Activated CD4-positive, CD25-positive, alpha-beta regulatory T cell (primary cell): ENCODE measurements at regions not wholly inside any gene's neighbourhood (a gene's known extent, or its start where the extent isn't known, plus 50 kb on each side); places are given as distances from the start of the nearest gene placed in this dataset.
"Not testable (repeated sequence)": the region's sequence is repeated elsewhere in the genome, so short reads cannot be mapped to it uniquely, and the experiment has no call there.

Experiments used
- DNase-seq, 4 experiments: peaks; one replicate each; lab custom pipeline; 2025; lab: John Stamatoyannopoulos, UW

DNA sequence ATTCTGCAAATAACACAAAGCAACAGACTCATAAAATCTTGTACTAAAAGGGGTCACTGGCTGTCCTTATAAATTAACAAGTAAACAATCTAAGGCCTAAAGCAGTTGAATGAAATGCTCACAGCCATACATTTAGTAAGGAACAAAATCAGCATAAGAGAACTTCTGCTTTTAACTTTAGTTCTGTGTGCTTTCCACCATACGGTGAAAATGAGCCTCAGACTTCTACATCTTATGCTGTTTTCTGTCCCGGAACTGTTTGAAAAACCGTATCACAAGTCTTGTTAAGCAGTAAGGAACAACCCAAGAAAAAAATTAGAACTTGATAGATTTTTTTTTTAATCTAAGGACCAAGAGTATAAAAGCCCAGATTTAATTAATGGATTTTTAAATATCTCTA lies 549.1 kb upstream of the MIR17HG start:
- no peak for DNase-seq

GRCh38 chr13:90800082-90800746 lies 547.3 kb upstream of the MIR17HG start:
- DNase-seq, result no peak

DNA sequence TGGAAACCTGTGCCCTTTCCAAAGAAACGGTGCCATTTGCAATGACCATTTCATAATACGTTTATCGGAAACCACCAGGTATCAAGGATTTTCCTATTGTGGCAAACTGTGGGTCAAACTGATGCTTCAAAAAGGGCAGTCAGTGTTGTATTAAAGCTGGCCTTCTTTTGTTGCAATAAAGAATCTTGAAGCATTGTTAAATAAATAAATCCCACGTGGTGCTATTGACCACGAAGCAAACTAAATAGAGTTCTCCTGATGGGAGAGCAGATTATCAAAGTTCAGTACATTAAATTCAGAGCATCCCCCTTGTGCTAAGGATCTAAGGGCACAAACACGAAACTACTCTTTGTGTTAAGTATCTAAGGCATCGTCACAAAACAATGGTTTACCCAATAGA lies 545.9 kb upstream of the MIR17HG start:
- no peak for DNase-seq

- no peak for DNase-seq
These were observed 544.3 kb upstream of the MIR17HG start for GRCh38 chr13:90803210-90803609.

- no peak for DNase-seq
These were observed 541.4 kb upstream of the MIR17HG start for GRCh38 chr13:90806016-90806615.

- DNase-seq, result no peak
These were observed 540.6 kb upstream of the MIR17HG start for GRCh38 chr13:90806892-90807291.

DNA sequence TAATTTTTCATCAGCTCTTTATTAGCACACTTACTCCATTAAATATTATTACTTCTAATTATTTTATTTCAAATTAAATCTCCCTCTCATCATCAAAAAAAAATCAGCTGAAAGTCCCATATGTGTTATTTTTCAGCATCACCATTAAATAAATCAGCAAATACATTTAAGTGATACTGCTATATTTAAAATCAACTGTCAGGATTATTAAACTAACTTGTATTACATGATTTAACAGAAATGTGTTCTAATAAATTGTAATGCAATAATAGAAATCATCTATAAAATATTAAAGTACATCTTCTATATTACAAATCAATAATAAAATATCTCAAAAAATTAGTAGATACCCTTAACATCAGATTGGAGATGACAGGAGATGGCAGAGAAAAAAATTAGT lies 538.6 kb upstream of the MIR17HG start:
- no peak for DNase-seq

DNA sequence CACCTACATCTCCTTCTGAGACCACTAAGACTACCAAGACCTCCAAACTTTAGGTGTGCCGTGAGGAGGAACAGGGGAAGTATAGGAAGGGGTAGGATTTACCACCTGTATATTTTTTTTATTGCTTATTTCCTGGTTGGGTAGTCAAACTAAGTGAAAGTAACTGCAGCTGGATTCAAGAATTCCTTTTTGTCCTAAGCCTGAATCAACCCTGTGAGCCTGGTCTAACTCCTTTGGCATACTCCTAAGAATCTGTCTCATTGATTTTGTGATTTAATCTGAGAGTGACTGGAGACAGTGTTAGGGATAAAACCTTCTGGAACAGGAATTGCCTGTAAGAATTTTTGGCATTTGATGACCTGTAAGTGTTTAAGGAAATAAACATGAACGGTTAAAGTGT lies 523.5 kb upstream of the MIR17HG start:
- no peak for DNase-seq

- no peak for DNase-seq
These were observed 520.8 kb upstream of the MIR17HG start for GRCh38 chr13:90826688-90827087.

GRCh38 chr13:90830782-90831181 lies 516.7 kb upstream of the MIR17HG start:
- no peak for DNase-seq

- DNase-seq, result no peak
These were observed 513.5 kb upstream of the MIR17HG start for GRCh38 chr13:90833951-90834350.

GRCh38 chr13:90834700-90835099 lies 512.8 kb upstream of the MIR17HG start:
- DNase-seq, result no peak

- DNase-seq, result no peak
These were observed 511.7 kb upstream of the MIR17HG start for GRCh38 chr13:90835826-90836225.

- DNase-seq, result no peak
These were observed 509.0 kb upstream of the MIR17HG start for GRCh38 chr13:90838317-90838960.

DNA sequence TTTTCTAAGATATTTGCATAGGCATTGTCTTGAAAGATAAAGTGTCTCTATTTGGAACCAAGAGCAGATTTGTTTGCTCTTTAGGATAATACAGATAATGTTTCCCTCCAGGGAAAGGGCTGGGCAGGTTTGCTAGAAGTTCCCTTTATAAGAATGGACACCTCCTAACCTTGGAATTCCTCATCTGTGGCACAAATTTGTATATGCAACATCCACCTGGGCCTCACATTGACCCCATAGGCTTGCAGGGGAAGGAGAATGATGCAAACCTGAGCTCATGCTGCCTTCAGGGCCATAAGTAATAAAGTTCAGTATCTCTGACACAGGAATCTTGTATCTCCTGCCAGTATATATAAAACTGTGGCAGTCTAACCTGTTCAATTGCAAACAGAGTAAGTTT lies 508.4 kb upstream of the MIR17HG start:
- no peak for DNase-seq

DNA sequence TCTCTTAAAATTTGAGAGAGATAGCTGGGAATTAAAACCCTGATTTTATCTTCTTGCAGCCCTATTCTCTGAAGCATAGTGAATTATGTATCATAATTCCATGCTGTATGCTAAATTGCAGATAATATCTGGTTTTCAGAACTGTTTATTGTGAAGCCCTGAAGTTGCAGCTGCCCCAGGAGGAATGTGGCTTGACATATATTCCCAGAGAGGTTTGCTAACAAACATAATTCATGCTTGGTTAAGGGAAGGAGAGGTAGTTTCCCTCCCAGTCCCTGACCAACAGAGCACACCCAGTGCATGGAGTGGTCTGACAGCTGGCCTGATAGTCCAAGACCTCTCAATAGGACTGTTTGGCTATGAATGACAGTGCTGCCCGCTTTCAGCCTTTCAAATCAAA lies 500.6 kb upstream of the MIR17HG start:
- DNase-seq, result no peak

DNA sequence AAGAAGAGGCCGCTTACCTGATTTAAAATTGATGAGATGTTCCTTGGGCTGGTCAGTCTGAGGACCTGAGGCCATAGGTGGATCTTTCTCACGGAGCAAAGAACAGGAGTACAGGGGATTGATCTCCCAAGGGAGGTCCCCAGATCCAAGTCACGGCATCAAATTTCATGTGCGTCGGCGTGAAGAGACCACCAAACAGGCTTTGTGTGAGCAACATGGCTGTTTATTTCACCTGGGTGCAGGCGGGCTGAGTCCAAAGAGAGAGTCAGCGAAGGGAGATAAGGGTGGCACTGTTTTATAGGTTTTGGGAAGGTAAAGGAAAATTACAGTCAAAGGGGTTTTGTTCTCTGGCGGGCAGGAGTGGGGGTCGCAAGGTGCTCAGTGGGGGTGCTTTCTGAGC lies 493.8 kb upstream of the MIR17HG start:
- DNase-seq, result not testable (repeated sequence)

GRCh38 chr13:90857921-90858320 lies 489.6 kb upstream of the MIR17HG start:
- DNase-seq, result no peak

GRCh38 chr13:90866006-90866405 lies 481.5 kb upstream of the MIR17HG start:
- no peak for DNase-seq

- no peak for DNase-seq
These were observed 480.2 kb upstream of the MIR17HG start for GRCh38 chr13:90867336-90867683.

- no peak for DNase-seq
These were observed 479.1 kb upstream of the MIR17HG start for GRCh38 chr13:90868321-90868920.

DNA sequence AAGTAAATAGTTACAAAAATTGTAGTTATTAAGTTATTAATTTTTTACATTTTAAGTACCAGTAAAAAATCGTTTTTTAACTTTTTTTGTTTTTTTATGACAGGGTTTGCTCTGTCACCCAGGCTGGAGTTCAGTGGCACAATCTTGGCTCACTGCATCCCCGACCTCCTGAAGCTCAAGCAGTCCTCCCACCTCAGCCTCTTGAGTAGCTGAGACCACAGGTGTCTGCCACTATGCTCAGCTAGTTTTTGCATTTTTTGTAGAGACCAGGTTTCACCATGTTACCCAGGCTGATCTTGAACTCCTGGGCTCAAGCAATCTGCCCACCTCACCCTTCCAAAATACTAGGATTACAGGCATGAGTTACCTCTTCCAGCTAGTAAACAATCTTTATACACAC lies 477.9 kb upstream of the MIR17HG start:
- no peak for DNase-seq

GRCh38 chr13:90872491-90873025 lies 474.9 kb upstream of the MIR17HG start:
- no peak for DNase-seq
